Stomach smooth muscle (tissue), 2 donors: ENCODE measurements at regions not wholly inside any gene's neighbourhood (a gene's known extent, or its start where the extent isn't known, plus 50 kb on each side); places are given as distances from the start of the nearest gene placed in this dataset.
"Not testable (repeated sequence)": the region's sequence is repeated elsewhere in the genome, so short reads cannot be mapped to it uniquely, and the experiment has no call there.

Experiments
- H3K27ac ChIP-seq: one replicate; pipeline ENCODE4 v1.7.0; 2013; ENCODE audit warnings: mild to moderate bottlenecking, low read length, inconsistent platforms
- H3K27me3 ChIP-seq, 2 donors: one replicate each; pipeline ENCODE4 v1.7.0; 2013; ENCODE audit warnings: low read length in 2 of 2; ENCODE audit not compliant: insufficient read depth in 2 of 2, control insufficient read depth in 1 of 2
- H3K36me3 ChIP-seq, 2 donors: one replicate each; pipeline ENCODE4 v1.7.0; 2013; ENCODE audit warnings: low read length in 2 of 2; ENCODE audit not compliant: control insufficient read depth in 2 of 2, insufficient read depth in 2 of 2
- H3K4me1 ChIP-seq: one replicate; pipeline ENCODE4 v1.7.0; 2013; ENCODE audit warnings: low read length; ENCODE audit not compliant: control insufficient read depth, insufficient read depth
- H3K4me3 ChIP-seq, 2 donors: one replicate each; pipeline ENCODE4 v1.7.0; 2013; ENCODE audit warnings: low read length in 2 of 2
- H3K9ac ChIP-seq, 2 donors: one replicate each; pipeline ENCODE4 v1.7.0; 2013; ENCODE audit warnings: low read length in 2 of 2, mild to moderate bottlenecking in 1 of 2
- H3K9me3 ChIP-seq, 2 donors: one replicate each; pipeline ENCODE4 v1.7.0; 2013; ENCODE audit warnings: low read length in 2 of 2; ENCODE audit not compliant: control insufficient read depth in 2 of 2
- donor health status: healthy.
- donor health status: Pancreatic carcinoma.

- H3K27ac ChIP-seq, H3K27me3 ChIP-seq, H3K9ac ChIP-seq, H3K9me3 ChIP-seq, H3K4me3 ChIP-seq, H3K4me1 ChIP-seq, H3K36me3 ChIP-seq: not testable (repeated sequence)
Observed at GRCh38 chrY:7588176-7588575, 676.6 kb upstream of the AMELY start.

GRCh38 chrY:7562541-7562940 lies 651.0 kb upstream of the AMELY start:
- Histone ChIP-seq H3K27me3 (no peaks in the 10 kb centered on the region), H3K4me3 (no peak overlapping the region), H3K27ac (no peak overlapping the region), H3K9me3 (no peaks in the 10 kb centered on the region), H3K36me3 (no peaks in the 10 kb centered on the region), H3K9ac (no peak overlapping the region), H3K4me1 (no peaks in the 10 kb centered on the region)

GRCh38 chrY:7557675-7558074 lies 646.1 kb upstream of the AMELY start:
- Histone ChIP-seq H3K36me3 (no peaks in the 10 kb centered on the region), H3K9me3 (no peaks in the 10 kb centered on the region), H3K4me1 (no peaks in the 10 kb centered on the region), H3K4me3 (no peak overlapping the region), H3K27me3 (no peaks in the 10 kb centered on the region), H3K9ac (no peak overlapping the region), H3K27ac (no peak overlapping the region)

GRCh38 chrY:7555006-7555405 lies 643.5 kb upstream of the AMELY start:
- Histone ChIP-seq H3K27me3 (no peaks in the 10 kb centered on the region), H3K9ac (no peak overlapping the region), H3K4me3 (no peak overlapping the region), H3K9me3 (no peaks in the 10 kb centered on the region), H3K36me3 (no peaks in the 10 kb centered on the region), H3K4me1 (no peaks in the 10 kb centered on the region), H3K27ac (no peak overlapping the region)

GRCh38 chrY:7545060-7545459 lies 633.5 kb upstream of the AMELY start:
- no peak overlapping the region for H3K27ac ChIP-seq

GRCh38 chrY:7544172-7544770 lies 632.7 kb upstream of the AMELY start:
- no peaks in the 10 kb centered on the region for H3K27me3 ChIP-seq
- no peak overlapping the region for H3K9ac ChIP-seq
- H3K27ac ChIP-seq = no peak overlapping the region
- no peaks in the 10 kb centered on the region for H3K4me1 ChIP-seq
- no peak overlapping the region for H3K4me3 ChIP-seq
- H3K9me3 ChIP-seq = no peaks in the 10 kb centered on the region
- no peaks in the 10 kb centered on the region for H3K36me3 ChIP-seq

More at GRCh38 chrY:7545060-7545459, 633.5 kb upstream of the AMELY start:
- Histone ChIP-seq H3K36me3 (no peaks in the 10 kb centered on the region), H3K9me3 (no peaks in the 10 kb centered on the region), H3K4me1 (no peaks in the 10 kb centered on the region), H3K9ac (no peak overlapping the region), H3K27me3 (no peaks in the 10 kb centered on the region), H3K4me3 (no peak overlapping the region)

GRCh38 chrY:7543506-7543905 lies 632.0 kb upstream of the AMELY start:
- Histone ChIP-seq H3K27me3 (no peaks in the 10 kb centered on the region), H3K27ac (no peak overlapping the region), H3K4me1 (no peaks in the 10 kb centered on the region), H3K36me3 (no peaks in the 10 kb centered on the region), H3K9me3 (no peaks in the 10 kb centered on the region), H3K9ac (no peak overlapping the region), H3K4me3 (no peak overlapping the region)

- H3K9ac ChIP-seq = no peak overlapping the region
- no peak overlapping the region for H3K27ac ChIP-seq
- H3K4me1 ChIP-seq = no peaks in the 10 kb centered on the region
- no peaks in the 10 kb centered on the region for H3K36me3 ChIP-seq
- no peaks in the 10 kb centered on the region for H3K9me3 ChIP-seq
- H3K27me3 ChIP-seq = no peaks in the 10 kb centered on the region
- H3K4me3 ChIP-seq = no peak overlapping the region
Observed at GRCh38 chrY:7542256-7542858, 630.8 kb upstream of the AMELY start.

- Histone ChIP-seq H3K9me3 (no peaks in the 10 kb centered on the region), H3K4me3 (no peak overlapping the region)
Observed at GRCh38 chrY:7529396-7529795, 617.8 kb upstream of the AMELY start.

GRCh38 chrY:7527568-7527967 lies 616.0 kb upstream of the AMELY start:
- not testable (repeated sequence) for H3K4me3 ChIP-seq, H3K4me1 ChIP-seq, H3K27ac ChIP-seq, H3K9ac ChIP-seq, H3K9me3 ChIP-seq, H3K36me3 ChIP-seq, H3K27me3 ChIP-seq

More at GRCh38 chrY:7529396-7529795, 617.8 kb upstream of the AMELY start:
- Histone ChIP-seq H3K27me3 (no peaks in the 10 kb centered on the region), H3K36me3 (no peaks in the 10 kb centered on the region), H3K9ac (no peak overlapping the region), H3K4me1 (no peaks in the 10 kb centered on the region), H3K27ac (no peak overlapping the region)

GRCh38 chrY:7518387-7518786 lies 606.8 kb upstream of the AMELY start:
- H3K4me1 ChIP-seq = no peaks in the 10 kb centered on the region
- no peak overlapping the region for H3K4me3 ChIP-seq

More at GRCh38 chrY:7518387-7518786, 606.8 kb upstream of the AMELY start:
- H3K9me3 ChIP-seq = no peaks in the 10 kb centered on the region
- no peaks in the 10 kb centered on the region for H3K27me3 ChIP-seq
- no peaks in the 10 kb centered on the region for H3K36me3 ChIP-seq
- H3K9ac ChIP-seq = no peak overlapping the region
- no peak overlapping the region for H3K27ac ChIP-seq
